ENCODE measurements at regions not wholly inside any gene's neighbourhood (a gene's known extent, or its start where the extent isn't known, plus 50 kb on each side); places are given as distances from the start of the nearest gene placed in this dataset.

DNA sequence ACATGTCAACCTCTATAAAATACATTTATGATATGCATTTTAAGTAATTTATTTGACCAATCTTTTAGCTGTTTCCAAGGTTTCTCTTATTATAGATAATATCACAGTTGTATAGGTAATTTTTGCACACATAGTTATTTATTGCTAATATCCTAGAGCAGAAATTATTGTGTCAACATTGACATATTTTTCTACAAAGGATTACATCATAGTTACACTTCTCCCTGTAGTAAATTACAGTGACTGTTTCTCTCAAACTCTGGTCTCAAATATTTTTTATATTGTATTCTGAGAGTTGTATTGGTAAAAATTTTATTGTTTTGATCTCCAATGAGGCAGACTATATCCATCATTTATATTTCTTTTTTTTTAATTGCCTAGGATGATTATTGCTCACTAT lies 714.4 kb upstream of the CDH6 start:
- H3K27me3 Mint-ChIP-seq, result no peaks in the 10 kb centered on the region
- no peak overlapping the region for H3K4me3 ChIP-seq (ENCODE audit: low read length)
- ATAC-seq (ENCODE audit: poor library complexity) (no peak), DNase-seq (no peak)
- TF ChIP-seq, protein P1, sequence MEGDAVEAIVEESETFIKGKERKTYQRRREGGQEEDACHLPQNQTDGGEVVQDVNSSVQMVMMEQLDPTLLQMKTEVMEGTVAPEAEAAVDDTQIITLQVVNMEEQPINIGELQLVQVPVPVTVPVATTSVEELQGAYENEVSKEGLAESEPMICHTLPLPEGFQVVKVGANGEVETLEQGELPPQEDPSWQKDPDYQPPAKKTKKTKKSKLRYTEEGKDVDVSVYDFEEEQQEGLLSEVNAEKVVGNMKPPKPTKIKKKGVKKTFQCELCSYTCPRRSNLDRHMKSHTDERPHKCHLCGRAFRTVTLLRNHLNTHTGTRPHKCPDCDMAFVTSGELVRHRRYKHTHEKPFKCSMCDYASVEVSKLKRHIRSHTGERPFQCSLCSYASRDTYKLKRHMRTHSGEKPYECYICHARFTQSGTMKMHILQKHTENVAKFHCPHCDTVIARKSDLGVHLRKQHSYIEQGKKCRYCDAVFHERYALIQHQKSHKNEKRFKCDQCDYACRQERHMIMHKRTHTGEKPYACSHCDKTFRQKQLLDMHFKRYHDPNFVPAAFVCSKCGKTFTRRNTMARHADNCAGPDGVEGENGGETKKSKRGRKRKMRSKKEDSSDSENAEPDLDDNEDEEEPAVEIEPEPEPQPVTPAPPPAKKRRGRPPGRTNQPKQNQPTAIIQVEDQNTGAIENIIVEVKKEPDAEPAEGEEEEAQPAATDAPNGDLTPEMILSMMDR (IDR thresholded peaks at IDR 0.05), result no peak
- ChIA-PET CTCF (no interaction called here), POLR2A (no interaction called here)
- peaks cover 4% of the 10 kb centered on the region for H3K36me3 Mint-ChIP-seq (ENCODE audit: low read depth)
- H3K27ac ChIP-seq (ENCODE audit: low read depth in 1 of 2, low read length in 2 of 2), result no peak overlapping the region
- peaks cover 19% of the 10 kb centered on the region for H3K9me3 Mint-ChIP-seq
- H3K27ac Mint-ChIP-seq, result no peak overlapping the region
- peaks cover 3 to 7% of the 10 kb centered on the region in 2 experiments for H3K9me3 ChIP-seq (ENCODE audit: control insufficient read depth in 1 of 2, insufficient read depth in 1 of 2, low read length in 2 of 2)
- H3K4me1 ChIP-seq (ENCODE audit: insufficient read depth, low read length), result no peaks in the 10 kb centered on the region
- H3K4me3 Mint-ChIP-seq, result no peak overlapping the region
- intact Hi-C loops (cut with DNase I, micrococcal nuclease), result no loop called here
- no peaks in the 10 kb centered on the region for H3K36me3 ChIP-seq (ENCODE audit: insufficient read depth, low read length)
- H3K4me1 Mint-ChIP-seq (ENCODE audit: low read depth), result no peaks in the 10 kb centered on the region
- no peaks in the 10 kb centered on the region for H3K27me3 ChIP-seq (ENCODE audit: control insufficient read depth in 1 of 2, insufficient read depth in 2 of 2, low read length in 2 of 2)

DNA sequence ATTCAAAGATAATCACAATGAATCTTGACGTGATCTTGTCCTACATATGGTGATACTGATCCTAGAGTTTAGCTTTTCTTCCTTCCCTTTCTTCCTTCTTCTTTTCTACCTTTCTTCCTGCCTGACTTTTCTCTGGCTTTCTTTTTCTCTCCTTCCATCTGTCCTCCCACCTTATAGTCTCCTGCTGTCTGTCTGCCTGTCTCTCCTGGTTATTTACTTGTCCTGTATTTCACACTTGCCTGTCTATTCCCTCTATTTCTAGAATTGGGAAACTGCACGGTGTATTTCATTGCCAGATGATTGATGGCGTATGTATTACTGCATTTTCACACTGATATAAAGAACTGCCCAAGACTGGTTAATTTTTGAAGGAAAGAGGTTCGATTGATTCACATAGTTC lies 718.1 kb upstream of the CDH6 start:
- ATAC-seq (ENCODE audit: poor library complexity), result no peak
- intact Hi-C loops (cut with DNase I, micrococcal nuclease), result no loop called here
- TF ChIP-seq, protein P1 (IDR thresholded peaks at IDR 0.05), result no peak
- H3K27ac ChIP-seq (ENCODE audit: low read depth in 1 of 2, low read length in 2 of 2), result no peak overlapping the region
- no peak for DNase-seq
- Mint-ChIP-seq H3K4me3 (no peak overlapping the region), H3K4me1 (ENCODE audit: low read depth) (no peaks in the 10 kb centered on the region), H3K27me3 (no peaks in the 10 kb centered on the region), H3K27ac (no peak overlapping the region), H3K9me3 (peaks cover 17% of the 10 kb centered on the region), H3K36me3 (ENCODE audit: low read depth) (peaks cover 4% of the 10 kb centered on the region)
- no peaks in the 10 kb centered on the region for H3K36me3 ChIP-seq (ENCODE audit: insufficient read depth, low read length)
- H3K4me3 ChIP-seq (ENCODE audit: low read length), result no peak overlapping the region
- CTCF ChIA-PET, result no interaction called here
- POLR2A ChIA-PET, result no interaction called here
- no peaks in the 10 kb centered on the region for H3K4me1 ChIP-seq (ENCODE audit: insufficient read depth, low read length)
- H3K9me3 ChIP-seq (ENCODE audit: control insufficient read depth in 1 of 2, insufficient read depth in 1 of 2, low read length in 2 of 2), result peaks cover 3 to 7% of the 10 kb centered on the region in 2 experiments
- no peaks in the 10 kb centered on the region for H3K27me3 ChIP-seq (ENCODE audit: control insufficient read depth in 1 of 2, insufficient read depth in 2 of 2, low read length in 2 of 2)

DNA sequence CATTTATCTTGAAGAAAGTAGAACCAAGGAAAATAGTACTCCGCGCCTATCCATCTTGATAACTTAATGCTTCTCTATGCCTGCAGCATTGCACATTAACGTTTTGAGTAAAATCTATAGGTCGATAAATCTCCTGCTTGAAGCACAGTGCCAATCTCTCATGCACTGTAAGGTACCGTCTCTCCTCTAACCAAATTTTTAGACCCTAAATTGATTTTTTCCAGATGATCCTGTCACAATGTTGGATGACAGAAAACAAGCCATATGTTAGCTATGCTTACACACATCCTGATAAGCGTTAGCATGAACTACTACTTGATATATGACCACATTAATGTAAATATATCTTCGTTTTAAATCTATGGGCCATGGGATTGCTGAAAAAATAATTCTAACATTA lies 723.8 kb upstream of the CDH6 start:
- intact Hi-C loops (cut with DNase I, micrococcal nuclease), result no loop called here
- Mint-ChIP-seq H3K9me3 (peaks cover 15% of the 10 kb centered on the region), H3K36me3 (ENCODE audit: low read depth) (no peaks in the 10 kb centered on the region), H3K4me1 (ENCODE audit: low read depth) (no peaks in the 10 kb centered on the region), H3K27me3 (no peaks in the 10 kb centered on the region), H3K27ac (no peak overlapping the region), H3K4me3 (no peak overlapping the region)
- Histone ChIP-seq H3K4me1 (ENCODE audit: insufficient read depth, low read length) (no peaks in the 10 kb centered on the region), H3K4me3 (ENCODE audit: low read length) (no peak overlapping the region), H3K27me3 (ENCODE audit: control insufficient read depth in 1 of 2, insufficient read depth in 2 of 2, low read length in 2 of 2) (no peaks in the 10 kb centered on the region), H3K9me3 (ENCODE audit: control insufficient read depth in 1 of 2, insufficient read depth in 1 of 2, low read length in 2 of 2) (peaks cover 0 to 3% of the 10 kb centered on the region in 2 experiments), H3K27ac (ENCODE audit: low read depth in 1 of 2, low read length in 2 of 2) (no peak overlapping the region), H3K36me3 (ENCODE audit: insufficient read depth, low read length) (no peaks in the 10 kb centered on the region)
- ATAC-seq (ENCODE audit: poor library complexity) (no peak), DNase-seq (no peak)
- TF ChIP-seq, protein P1 (IDR thresholded peaks at IDR 0.05), result no peak
- CTCF ChIA-PET, result no interaction called here
- POLR2A ChIA-PET, result no interaction called here

Data from CD4-positive, alpha-beta T cell (primary cell).